Stimulated activated CD8-positive, alpha-beta memory T cell treated with anti-CD3 and anti-CD28 coated beads, Interleukin-4, amount 100 ng/mL, for 48 hours (primary cell): ENCODE measurements at regions not wholly inside any gene's neighbourhood (a gene's known extent, or its start where the extent isn't known, plus 50 kb on each side); places are given as distances from the start of the nearest gene placed in this dataset.

ENCODE experiments used
- DNase-seq: peaks from one replicate; pipeline ENCODE4 v3.0.0-alpha.2; 2020

GRCh38 chr2:145040433-145040832, 520.5 kb upstream of the ZEB2 start:
- no peak for DNase-seq

- DNase-seq = no peak
These were observed 518.2 kb upstream of the ZEB2 start for GRCh38 chr2:145038041-145038525.

- no peak for DNase-seq
These were observed 516.6 kb upstream of the ZEB2 start for GRCh38 chr2:145036421-145037011.

GRCh38 chr2:145034511-145034910, 514.6 kb upstream of the ZEB2 start:
- DNase-seq = no peak

GRCh38 chr2:145033438-145033837, 513.5 kb upstream of the ZEB2 start:
- no peak for DNase-seq

GRCh38 chr2:145032791-145033190, 512.9 kb upstream of the ZEB2 start:
- no peak for DNase-seq

GRCh38 chr2:145029873-145030272, 510.0 kb upstream of the ZEB2 start:
- no peak for DNase-seq

- no peak for DNase-seq
These were observed 509.2 kb upstream of the ZEB2 start for GRCh38 chr2:145029081-145029480.

GRCh38 chr2:145028101-145028920, 508.4 kb upstream of the ZEB2 start:
- no peak for DNase-seq

- DNase-seq = no peak
These were observed 506.8 kb upstream of the ZEB2 start for GRCh38 chr2:145026456-145027455.

- no peak for DNase-seq
These were observed 505.5 kb upstream of the ZEB2 start for GRCh38 chr2:145025382-145025781.

- no peak for DNase-seq
These were observed 503.5 kb upstream of the ZEB2 start for GRCh38 chr2:145023334-145023934.

GRCh38 chr2:145022666-145023333, 502.9 kb upstream of the ZEB2 start:
- DNase-seq = no peak

GRCh38 chr2:145021962-145022665, 502.2 kb upstream of the ZEB2 start:
- DNase-seq = no peak

GRCh38 chr2:145020694-145021093, 500.8 kb upstream of the ZEB2 start:
- DNase-seq = no peak

GRCh38 chr2:145020139-145020538, 500.2 kb upstream of the ZEB2 start:
- no peak for DNase-seq

GRCh38 chr2:145018502-145018901, 498.6 kb upstream of the ZEB2 start:
- DNase-seq = no peak

GRCh38 chr2:145017149-145017548, 497.2 kb upstream of the ZEB2 start:
- DNase-seq = no peak

GRCh38 chr2:145016711-145017110, 496.8 kb upstream of the ZEB2 start:
- DNase-seq = no peak

- no peak for DNase-seq
These were observed 495.6 kb upstream of the ZEB2 start for GRCh38 chr2:145015561-145015960.

GRCh38 chr2:145012806-145013205, 492.9 kb upstream of the ZEB2 start:
- DNase-seq = no peak
